ENCODE measurements at regions not wholly inside any gene's neighbourhood (a gene's known extent, or its start where the extent isn't known, plus 50 kb on each side); places are given as distances from the start of the nearest gene placed in this dataset.

DNA sequence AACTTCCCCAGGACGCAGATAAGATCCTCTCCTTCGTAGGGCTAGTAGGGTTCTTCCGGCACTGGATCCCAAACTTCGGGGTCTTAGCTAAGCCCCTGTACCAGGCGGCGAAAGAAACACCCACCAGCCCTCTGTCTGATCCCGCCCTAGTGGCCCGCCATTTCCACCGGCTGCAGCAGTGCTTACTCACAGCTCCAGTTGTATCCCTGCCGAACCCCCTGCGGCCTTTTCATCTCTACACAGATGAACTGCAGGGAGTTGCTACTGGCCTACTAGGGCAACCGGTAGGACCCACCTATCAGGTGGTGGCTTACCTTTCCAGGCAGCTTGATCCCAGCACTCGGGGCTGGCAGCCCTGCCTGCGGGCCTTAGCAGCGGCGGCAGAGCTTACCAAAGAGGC, 961.2 kb downstream of the RPA4 start:
- TF ChIP-seq, protein P1, sequence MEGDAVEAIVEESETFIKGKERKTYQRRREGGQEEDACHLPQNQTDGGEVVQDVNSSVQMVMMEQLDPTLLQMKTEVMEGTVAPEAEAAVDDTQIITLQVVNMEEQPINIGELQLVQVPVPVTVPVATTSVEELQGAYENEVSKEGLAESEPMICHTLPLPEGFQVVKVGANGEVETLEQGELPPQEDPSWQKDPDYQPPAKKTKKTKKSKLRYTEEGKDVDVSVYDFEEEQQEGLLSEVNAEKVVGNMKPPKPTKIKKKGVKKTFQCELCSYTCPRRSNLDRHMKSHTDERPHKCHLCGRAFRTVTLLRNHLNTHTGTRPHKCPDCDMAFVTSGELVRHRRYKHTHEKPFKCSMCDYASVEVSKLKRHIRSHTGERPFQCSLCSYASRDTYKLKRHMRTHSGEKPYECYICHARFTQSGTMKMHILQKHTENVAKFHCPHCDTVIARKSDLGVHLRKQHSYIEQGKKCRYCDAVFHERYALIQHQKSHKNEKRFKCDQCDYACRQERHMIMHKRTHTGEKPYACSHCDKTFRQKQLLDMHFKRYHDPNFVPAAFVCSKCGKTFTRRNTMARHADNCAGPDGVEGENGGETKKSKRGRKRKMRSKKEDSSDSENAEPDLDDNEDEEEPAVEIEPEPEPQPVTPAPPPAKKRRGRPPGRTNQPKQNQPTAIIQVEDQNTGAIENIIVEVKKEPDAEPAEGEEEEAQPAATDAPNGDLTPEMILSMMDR (optimal IDR thresholded peaks at IDR 0.05 in 1 of 3, IDR thresholded peaks at IDR 0.05 in 1 of 3, conservative IDR thresholded peaks at IDR 0.05 in 1 of 3; ENCODE audit: extremely low read depth in 1 of 3, insufficient read depth in 2 of 3, low read length in 3 of 3) = no peak
- TF ChIP-seq EZH2 (IDR thresholded peaks at IDR 0.05; ENCODE audit: low read length) = no peak

All from keratinocyte (primary cell).